HG03108 (cell line): ENCODE measurements at regions not wholly inside any gene's neighbourhood (a gene's known extent, or its start where the extent isn't known, plus 50 kb on each side); places are given as distances from the start of the nearest gene placed in this dataset.

Source experiments
- ATAC-seq: cut with Tn5 transposase; IDR thresholded peaks from one replicate; pipeline ENCODE4 v1.9.1; 2021; ENCODE audit warnings: moderate library complexity; ENCODE audit not compliant: unreplicated experiment

- no peak for ATAC-seq
Measured at GRCh38 chr22:47804281-47804680, 1041.8 kb downstream of the TBC1D22A start.

GRCh38 chr22:47802421-47802820 is 1040.0 kb downstream of the TBC1D22A start:
- no peak for ATAC-seq

- ATAC-seq: no peak
Measured at GRCh38 chr22:47801541-47802245, 1039.2 kb downstream of the TBC1D22A start.

- no peak for ATAC-seq
Measured at GRCh38 chr22:47798229-47798628, 1035.8 kb downstream of the TBC1D22A start.

- no peak for ATAC-seq
Measured at GRCh38 chr22:47797342-47797945, 1035.0 kb downstream of the TBC1D22A start.

- no peak for ATAC-seq
Measured at GRCh38 chr22:47796128-47796908, 1033.9 kb downstream of the TBC1D22A start.

GRCh38 chr22:47795477-47796127 is 1033.2 kb downstream of the TBC1D22A start:
- ATAC-seq: no peak

- no peak for ATAC-seq
Measured at GRCh38 chr22:47794851-47795250, 1032.4 kb downstream of the TBC1D22A start.

GRCh38 chr22:47793304-47794101 is 1031.1 kb downstream of the TBC1D22A start:
- no peak for ATAC-seq

GRCh38 chr22:47789171-47789570 is 1026.7 kb downstream of the TBC1D22A start:
- no peak for ATAC-seq

- no peak for ATAC-seq
Measured at GRCh38 chr22:47788461-47788860, 1026.0 kb downstream of the TBC1D22A start.

- ATAC-seq: no peak
Measured at GRCh38 chr22:47787501-47788227, 1025.2 kb downstream of the TBC1D22A start.

GRCh38 chr22:47786650-47787290 is 1024.3 kb downstream of the TBC1D22A start:
- no peak for ATAC-seq

GRCh38 chr22:47784991-47785390 is 1022.5 kb downstream of the TBC1D22A start:
- ATAC-seq: no peak

GRCh38 chr22:47784367-47784983 is 1022.0 kb downstream of the TBC1D22A start:
- no peak for ATAC-seq

- no peak for ATAC-seq
Measured at GRCh38 chr22:47783433-47784366, 1021.2 kb downstream of the TBC1D22A start.

GRCh38 chr22:47782328-47783075 is 1020.1 kb downstream of the TBC1D22A start:
- no peak for ATAC-seq
